ENCODE measurements at regions not wholly inside any gene's neighbourhood (a gene's known extent, or its start where the extent isn't known, plus 50 kb on each side); places are given as distances from the start of the nearest gene placed in this dataset.
"Not testable (repeated sequence)": the region's sequence is repeated elsewhere in the genome, so short reads cannot be mapped to it uniquely, and the experiment has no call there.

GRCh38 chr9:119701651-119702050 is 332.4 kb upstream of the BRINP1 start:
- Mint-ChIP-seq H3K4me3 (no peak overlapping the region), H3K9me3 (no peaks in the 10 kb centered on the region), H3K4me1 (ENCODE audit: low read depth) (no peaks in the 10 kb centered on the region), H3K36me3 (ENCODE audit: low read depth) (no peaks in the 10 kb centered on the region), H3K27ac (no peak overlapping the region), H3K27me3 (ENCODE audit: insufficient read depth) (no peaks in the 10 kb centered on the region)
- DNase-seq (ENCODE audit: low spot score) = no peak
- intact Hi-C loops (cut with micrococcal nuclease) = no loop called here

- Mint-ChIP-seq H3K4me1 (ENCODE audit: low read depth) (no peaks in the 10 kb centered on the region), H3K4me3 (no peak overlapping the region)
- intact Hi-C loops (cut with micrococcal nuclease) = no loop called here
Observed at GRCh38 chr9:119698535-119698934, 329.3 kb upstream of the BRINP1 start.

GRCh38 chr9:119697996-119698395 is 328.8 kb upstream of the BRINP1 start:
- H3K27me3 Mint-ChIP-seq (ENCODE audit: insufficient read depth) = no peaks in the 10 kb centered on the region
- H3K9me3 Mint-ChIP-seq = no peaks in the 10 kb centered on the region
- no peaks in the 10 kb centered on the region for H3K36me3 Mint-ChIP-seq (ENCODE audit: low read depth)
- H3K4me3 Mint-ChIP-seq = no peak overlapping the region
- no peaks in the 10 kb centered on the region for H3K4me1 Mint-ChIP-seq (ENCODE audit: low read depth)
- H3K27ac Mint-ChIP-seq = no peak overlapping the region
- DNase-seq (ENCODE audit: low spot score) = no peak
- intact Hi-C loops (cut with micrococcal nuclease) = no loop called here

More at GRCh38 chr9:119698535-119698934, 329.3 kb upstream of the BRINP1 start:
- Mint-ChIP-seq H3K36me3 (ENCODE audit: low read depth) (no peaks in the 10 kb centered on the region), H3K27ac (no peak overlapping the region), H3K9me3 (no peaks in the 10 kb centered on the region), H3K27me3 (ENCODE audit: insufficient read depth) (no peaks in the 10 kb centered on the region)
- no peak for DNase-seq (ENCODE audit: low spot score)

GRCh38 chr9:119689879-119690278 is 320.6 kb upstream of the BRINP1 start:
- intact Hi-C loops (cut with micrococcal nuclease) = no loop called here
- no peaks in the 10 kb centered on the region for H3K4me1 Mint-ChIP-seq (ENCODE audit: low read depth)
- DNase-seq (ENCODE audit: low spot score) = no peak
- H3K9me3 Mint-ChIP-seq = no peaks in the 10 kb centered on the region
- no peak overlapping the region for H3K4me3 Mint-ChIP-seq
- H3K36me3 Mint-ChIP-seq (ENCODE audit: low read depth) = no peaks in the 10 kb centered on the region
- H3K27ac Mint-ChIP-seq = no peak overlapping the region
- H3K27me3 Mint-ChIP-seq (ENCODE audit: insufficient read depth) = no peaks in the 10 kb centered on the region

GRCh38 chr9:119688547-119688946 is 319.3 kb upstream of the BRINP1 start:
- H3K27ac Mint-ChIP-seq = no peak overlapping the region
- H3K9me3 Mint-ChIP-seq = no peaks in the 10 kb centered on the region
- intact Hi-C loops (cut with micrococcal nuclease) = no loop called here
- H3K4me1 Mint-ChIP-seq (ENCODE audit: low read depth) = no peaks in the 10 kb centered on the region
- no peaks in the 10 kb centered on the region for H3K36me3 Mint-ChIP-seq (ENCODE audit: low read depth)
- H3K4me3 Mint-ChIP-seq = no peak overlapping the region
- H3K27me3 Mint-ChIP-seq (ENCODE audit: insufficient read depth) = no peaks in the 10 kb centered on the region
- no peak for DNase-seq (ENCODE audit: low spot score)

- intact Hi-C loops (cut with micrococcal nuclease) = no loop called here
- Mint-ChIP-seq H3K27me3 (ENCODE audit: insufficient read depth) (no peaks in the 10 kb centered on the region), H3K4me3 (no peak overlapping the region), H3K9me3 (no peaks in the 10 kb centered on the region), H3K36me3 (ENCODE audit: low read depth) (no peaks in the 10 kb centered on the region), H3K4me1 (ENCODE audit: low read depth) (no peaks in the 10 kb centered on the region), H3K27ac (no peak overlapping the region)
- DNase-seq (ENCODE audit: low spot score) = no peak
Observed at GRCh38 chr9:119677811-119678505, 308.7 kb upstream of the BRINP1 start.

GRCh38 chr9:119675951-119676350 is 306.7 kb upstream of the BRINP1 start:
- no peak for DNase-seq (ENCODE audit: low spot score)
- intact Hi-C loops (cut with micrococcal nuclease) = no loop called here
- Mint-ChIP-seq H3K9me3 (no peaks in the 10 kb centered on the region), H3K36me3 (ENCODE audit: low read depth) (no peaks in the 10 kb centered on the region), H3K27me3 (ENCODE audit: insufficient read depth) (no peaks in the 10 kb centered on the region), H3K27ac (no peak overlapping the region), H3K4me3 (no peak overlapping the region), H3K4me1 (ENCODE audit: low read depth) (no peaks in the 10 kb centered on the region)

GRCh38 chr9:119672763-119673162 is 303.5 kb upstream of the BRINP1 start:
- H3K4me1 Mint-ChIP-seq (ENCODE audit: low read depth); H3K4me3 Mint-ChIP-seq; H3K27me3 Mint-ChIP-seq (ENCODE audit: insufficient read depth); H3K9me3 Mint-ChIP-seq; intact Hi-C loops (cut with micrococcal nuclease); DNase-seq (ENCODE audit: low spot score); H3K27ac Mint-ChIP-seq; H3K36me3 Mint-ChIP-seq (ENCODE audit: low read depth): not testable (repeated sequence)

GRCh38 chr9:119667916-119668315 is 298.7 kb upstream of the BRINP1 start:
- DNase-seq (ENCODE audit: low spot score) = no peak
- Mint-ChIP-seq H3K4me3 (no peak overlapping the region), H3K4me1 (ENCODE audit: low read depth) (no peaks in the 10 kb centered on the region), H3K9me3 (no peaks in the 10 kb centered on the region), H3K27ac (no peak overlapping the region), H3K36me3 (ENCODE audit: low read depth) (no peaks in the 10 kb centered on the region), H3K27me3 (ENCODE audit: insufficient read depth) (no peaks in the 10 kb centered on the region)
- intact Hi-C loops (cut with micrococcal nuclease) = no loop called here

- Mint-ChIP-seq H3K4me1 (ENCODE audit: low read depth) (no peaks in the 10 kb centered on the region), H3K9me3 (no peaks in the 10 kb centered on the region), H3K4me3 (no peak overlapping the region), H3K27me3 (ENCODE audit: insufficient read depth) (no peaks in the 10 kb centered on the region), H3K36me3 (ENCODE audit: low read depth) (no peaks in the 10 kb centered on the region), H3K27ac (no peak overlapping the region)
- intact Hi-C loops (cut with micrococcal nuclease) = no loop called here
- DNase-seq (ENCODE audit: low spot score) = no peak
Observed at GRCh38 chr9:119667163-119667562, 297.9 kb upstream of the BRINP1 start.

GRCh38 chr9:119662329-119662728 is 293.1 kb upstream of the BRINP1 start:
- Mint-ChIP-seq H3K4me3 (no peak overlapping the region), H3K27me3 (ENCODE audit: insufficient read depth) (no peaks in the 10 kb centered on the region), H3K9me3 (no peaks in the 10 kb centered on the region), H3K4me1 (ENCODE audit: low read depth) (no peaks in the 10 kb centered on the region), H3K36me3 (ENCODE audit: low read depth) (no peaks in the 10 kb centered on the region), H3K27ac (no peak overlapping the region)
- intact Hi-C loops (cut with micrococcal nuclease) = no loop called here
- DNase-seq (ENCODE audit: low spot score) = no peak

GRCh38 chr9:119652931-119653330 is 283.7 kb upstream of the BRINP1 start:
- no peaks in the 10 kb centered on the region for H3K4me1 Mint-ChIP-seq (ENCODE audit: low read depth)
- no peaks in the 10 kb centered on the region for H3K9me3 Mint-ChIP-seq
- no peak overlapping the region for H3K27ac Mint-ChIP-seq
- H3K36me3 Mint-ChIP-seq (ENCODE audit: low read depth) = no peaks in the 10 kb centered on the region
- intact Hi-C loops (cut with micrococcal nuclease) = no loop called here
- H3K27me3 Mint-ChIP-seq (ENCODE audit: insufficient read depth) = no peaks in the 10 kb centered on the region
- no peak overlapping the region for H3K4me3 Mint-ChIP-seq
- DNase-seq (ENCODE audit: low spot score) = no peak

GRCh38 chr9:119649205-119649604 is 280.0 kb upstream of the BRINP1 start:
- Mint-ChIP-seq H3K9me3 (peaks cover 4% of the 10 kb centered on the region), H3K4me3 (no peak overlapping the region), H3K27ac (no peak overlapping the region), H3K27me3 (ENCODE audit: insufficient read depth) (no peaks in the 10 kb centered on the region), H3K36me3 (ENCODE audit: low read depth) (no peaks in the 10 kb centered on the region), H3K4me1 (ENCODE audit: low read depth) (no peaks in the 10 kb centered on the region)
- no peak for DNase-seq (ENCODE audit: low spot score)
- intact Hi-C loops (cut with micrococcal nuclease) = no loop called here
